ENCODE measurements at regions not wholly inside any gene's neighbourhood (a gene's known extent, or its start where the extent isn't known, plus 50 kb on each side); places are given as distances from the start of the nearest gene placed in this dataset.

- no peak for TF ChIP-seq CTCF (IDR thresholded peaks at IDR 0.05; ENCODE audit: insufficient read depth, low read depth, low read length, missing control alignments)
- no peak for DNase-seq (ENCODE audit: low read depth)
- no peak overlapping the region for H3K4me3 ChIP-seq (ENCODE audit: low read depth, low read length)
These were observed 65.7 kb upstream of the ZNF462 start for GRCh38 chr9:106797299-106797698.

- DNase-seq (ENCODE audit: low read depth), result no peak
- no peak overlapping the region for H3K4me3 ChIP-seq (ENCODE audit: low read depth, low read length)
- no peak for TF ChIP-seq CTCF (IDR thresholded peaks at IDR 0.05; ENCODE audit: insufficient read depth, low read depth, low read length, missing control alignments)
These were observed 64.8 kb upstream of the ZNF462 start for GRCh38 chr9:106798016-106798799.

GRCh38 chr9:106799152-106799551 lies 63.8 kb upstream of the ZNF462 start:
- DNase-seq (ENCODE audit: low read depth), result no peak

GRCh38 chr9:106800701-106801270 lies 62.2 kb upstream of the ZNF462 start:
- DNase-seq (ENCODE audit: low read depth), result no peak
- TF ChIP-seq CTCF (IDR thresholded peaks at IDR 0.05; ENCODE audit: insufficient read depth, low read depth, low read length, missing control alignments), result no peak
- no peak overlapping the region for H3K4me3 ChIP-seq (ENCODE audit: low read depth, low read length)

More at GRCh38 chr9:106799152-106799551, 63.8 kb upstream of the ZNF462 start:
- TF ChIP-seq CTCF (IDR thresholded peaks at IDR 0.05; ENCODE audit: insufficient read depth, low read depth, low read length, missing control alignments), result no peak
- H3K4me3 ChIP-seq (ENCODE audit: low read depth, low read length), result no peak overlapping the region

- no peak overlapping the region for H3K4me3 ChIP-seq (ENCODE audit: low read depth, low read length)
- TF ChIP-seq CTCF (IDR thresholded peaks at IDR 0.05; ENCODE audit: insufficient read depth, low read depth, low read length, missing control alignments), result no peak
- no peak for DNase-seq (ENCODE audit: low read depth)
These were observed 61.1 kb upstream of the ZNF462 start for GRCh38 chr9:106801816-106802215.

All from GM12865 (cell line).